K562 (cell line): ENCODE measurements at regions not wholly inside any gene's neighbourhood (a gene's known extent, or its start where the extent isn't known, plus 50 kb on each side); places are given as distances from the start of the nearest gene placed in this dataset.

ENCODE experiments used
- ATAC-seq: fragments of 200-7000 bp; cut with Tn5 transposase; 3 replicates; pipeline ENCODE4 v1.9.1; 2020; ENCODE audit warnings: moderate library complexity
- BruUV-seq: library from RNA; stranded (reverse); fragments of 400-500 nt; replicated peaks from 2 replicates; lab custom pipeline; 2021; lab: Mats Ljungman, UMichigan
- CTCF ChIA-PET: fragments of 300-600 bp; formaldehyde crosslinking; extraction: SDS; loops from one replicate; lab custom pipeline; 2021; ENCODE audit warnings: low intra/inter-chr PET ratio; lab: Yijun Ruan, JAX
- POLR2A ChIA-PET: fragments of 300-600, 350-650 bp; sonication (Branson Sonifier 250); formaldehyde crosslinking; extraction: SDS; loops from one replicate; lab custom pipeline; 2021; ENCODE audit warnings: antibody characterized with exemption, inconsistent platforms; lab: Yijun Ruan, JAX
- DNase-seq, 4 experiments: peaks; one replicate each; pipeline versions ENCODE4 v3.0.0 to v3.0.0-alpha.2; 2011 to 2018; ENCODE audit warnings: low spot score in 3 of 4, mixed read lengths in 3 of 4; ENCODE audit errors: extremely low read depth in 1 of 4
- FAIRE-seq: peaks from 2 replicates; lab custom pipeline; 2011; peaks lifted over from hg19 to GRCh38; lab: Jason Lieb, UNC
- H2AFZ ChIP-seq: 2 replicates; pipeline ENCODE4 v1.6.0; 2011; ENCODE audit warnings: low read depth, low read length, control low read depth, inconsistent platforms
- H3K27ac ChIP-seq: fragments of 200-600 bp; 3 replicates; pipeline ENCODE4 v1.8.0; 2011; ENCODE audit warnings: low read depth, mild to moderate bottlenecking, control low read depth, inconsistent platforms, low read length, moderate library complexity, mixed read lengths; ENCODE audit errors: extremely low read depth
- H3K27me3 ChIP-seq, 2 experiments: fragments of 300-600 bp in 1 of 2; 2 replicates in 1 of 2; 3 replicates in 1 of 2; pipeline versions ENCODE4 v1.6.0 to v1.8.0; 2011; ENCODE audit warnings: inconsistent platforms in 2 of 2, low read length in 2 of 2, mild to moderate bottlenecking in 1 of 2, mixed read lengths in 1 of 2, moderate library complexity in 1 of 2; ENCODE audit not compliant: control insufficient read depth in 2 of 2, insufficient read depth in 2 of 2
- H3K36me3 ChIP-seq: fragments of 300-600 bp; 3 replicates; pipeline ENCODE4 v1.8.0; 2011; ENCODE audit warnings: mild to moderate bottlenecking, low read length, inconsistent platforms; ENCODE audit not compliant: control insufficient read depth, insufficient read depth
- H3K4me1 ChIP-seq, 2 experiments: fragments of 200-600 bp in 1 of 2; replicated peaks in 1 of 2; 2 replicates in 1 of 2; 3 replicates in 1 of 2; pipeline versions ENCODE4 v1.5.1 to v1.8.0; 2011; ENCODE audit warnings: inconsistent platforms in 2 of 2, low read length in 2 of 2, mild to moderate bottlenecking in 1 of 2, mixed read lengths in 1 of 2, moderate library complexity in 1 of 2; ENCODE audit not compliant: control insufficient read depth in 2 of 2, insufficient read depth in 2 of 2
- H3K4me2 ChIP-seq: 2 replicates; pipeline ENCODE4 v1.6.1; 2011; ENCODE audit warnings: low read length, control low read depth, inconsistent platforms, mixed read lengths; ENCODE audit not compliant: insufficient read depth
- H3K4me3 ChIP-seq: fragments of 200-600 bp; sonication (generic), shearing (Covaris generic); 2 replicates; pipeline ENCODE4 v1.5.1; 2016; ENCODE audit warnings: control low read depth, inconsistent platforms
- H3K79me2 ChIP-seq: fragments of 200-600 bp; 3 replicates; pipeline ENCODE4 v1.8.0; 2011; ENCODE audit warnings: low read length, inconsistent platforms; ENCODE audit not compliant: control insufficient read depth, insufficient read depth
- H3K9ac ChIP-seq, 2 experiments: 2 replicates each; pipeline versions ENCODE4 v1.6.0 to v1.6.1; 2011; ENCODE audit warnings: low read depth in 2 of 2, low read length in 2 of 2, control low read depth in 1 of 2, inconsistent platforms in 1 of 2, mild to moderate bottlenecking in 1 of 2, mixed read lengths in 1 of 2; ENCODE audit not compliant: insufficient read depth in 1 of 2
- H3K9me1 ChIP-seq: one replicate; pipeline ENCODE4 v1.6.0; 2011; ENCODE audit warnings: inconsistent platforms, mild to moderate bottlenecking, low read length, moderate library complexity; ENCODE audit not compliant: control insufficient read depth, insufficient read depth
- H3K9me3 ChIP-seq: replicated peaks from 2 replicates; pipeline ENCODE4 v1.5.1; 2011; ENCODE audit warnings: low read depth, low read length, inconsistent platforms; ENCODE audit not compliant: control insufficient read depth, insufficient read depth
- H4K20me1 ChIP-seq: replicated peaks from 2 replicates; pipeline ENCODE4 v1.6.1; 2011; ENCODE audit warnings: low read length, inconsistent platforms, mixed read lengths; ENCODE audit not compliant: control insufficient read depth, insufficient read depth
- CBFB ChIP-seq: sonication (generic); formaldehyde crosslinking; IDR thresholded peaks from 2 replicates; pipeline ENCODE4 v1.4.0; 2020; ENCODE audit warnings: mild to moderate bottlenecking, missing genetic modification reagents
- DNMT1 ChIP-seq: fragments of 450-650 bp; IDR thresholded peaks from 2 replicates; pipeline ENCODE4 v1.6.1; 2016; ENCODE audit warnings: antibody characterized with exemption, mild to moderate bottlenecking
- EP400 ChIP-seq: fragments of 450-650 bp; IDR thresholded peaks from 2 replicates; pipeline ENCODE4 v1.6.1; 2017; ENCODE audit warnings: antibody characterized with exemption, mild to moderate bottlenecking, moderate library complexity
- HEY1 ChIP-seq: fragments of 250-450 bp; sonication (Bioruptor Pico); IDR thresholded peaks from 2 replicates; pipeline ENCODE4 v1.5.0; 2020; ENCODE audit warnings: mild to moderate bottlenecking, moderate library complexity, borderline replicate concordance
- KDM2B ChIP-seq: fragments of 250-450 bp; sonication (Bioruptor Pico); IDR thresholded peaks from 2 replicates; pipeline ENCODE4 v1.8.0; 2021; ENCODE audit warnings: mild to moderate bottlenecking, moderate library complexity
- KLF1 ChIP-seq: fragments of 450-650 bp; IDR thresholded peaks from 2 replicates; pipeline ENCODE4 v1.6.1; 2016; ENCODE audit warnings: missing genetic modification characterization, missing compliant biosample characterization
- MECOM ChIP-seq: fragments of 250-450 bp; sonication (Bioruptor Pico); IDR thresholded peaks from 2 replicates; pipeline ENCODE4 v1.8.0; 2022; ENCODE audit warnings: inconsistent platforms
- NFE2L1 ChIP-seq: fragments of 450-650 bp; IDR thresholded peaks from 2 replicates; pipeline ENCODE4 v1.6.1; 2016; ENCODE audit warnings: missing genetic modification characterization, low read depth, mild to moderate bottlenecking, missing compliant biosample characterization, moderate library complexity, borderline replicate concordance
- NFRKB ChIP-seq: fragments of 450-650 bp; IDR thresholded peaks from 2 replicates; pipeline ENCODE4 v1.6.1; 2016; ENCODE audit warnings: low read depth
- SAP30 ChIP-seq: fragments of 200-600 bp; sonication (generic); IDR thresholded peaks from 2 replicates; pipeline ENCODE4 v1.6.1; 2012; ENCODE audit warnings: borderline replicate concordance, low read depth, mild to moderate bottlenecking, moderate library complexity, low read length, control low read depth, inconsistent platforms; ENCODE audit not compliant: insufficient read depth, poor library complexity, severe bottlenecking
- SIN3A ChIP-seq, 2 experiments: fragments of 150-350 bp in 1 of 2; IDR thresholded peaks; 2 replicates each; pipeline ENCODE4 v1.6.1; 2011 to 2016; ENCODE audit warnings: borderline replicate concordance in 2 of 2, low read depth in 2 of 2, low read length in 2 of 2, mild to moderate bottlenecking in 2 of 2, moderate library complexity in 2 of 2; ENCODE audit not compliant: control insufficient read depth in 1 of 2
- SMAD1 ChIP-seq: fragments of 150-350 bp; IDR thresholded peaks from 2 replicates; pipeline ENCODE4 v1.6.1; 2014; ENCODE audit warnings: low read length, low read depth; ENCODE audit not compliant: partially characterized antibody
- SMC3 ChIP-seq: conservative IDR thresholded peaks from 2 replicates; pipeline ENCODE4 v1.6.1; 2011; ENCODE audit warnings: low read depth, low read length, improper control_type of control experiment; ENCODE audit not compliant: insufficient read depth
- YY1 ChIP-seq, 3 experiments: IDR thresholded peaks; 2 replicates each; pipeline ENCODE4 v1.6.1; 2011; ENCODE audit warnings: low read length in 2 of 3, mild to moderate bottlenecking in 2 of 3, moderate library complexity in 2 of 3, borderline replicate concordance in 1 of 3, control low read depth in 1 of 3, low read depth in 1 of 3; ENCODE audit not compliant: insufficient read depth in 3 of 3, insufficient replicate concordance in 2 of 3, control insufficient read depth in 1 of 3, insufficient read length in 1 of 3; ENCODE audit errors: extremely low read depth in 1 of 3
- ZNF717 ChIP-seq: fragments of 250-450 bp; sonication (Bioruptor Pico); IDR thresholded peaks from 2 replicates; pipeline ENCODE4 v1.5.0; 2021
- WGBS: fragments of 100-300 bp; shearing (Covaris generic); methylation state at CpG from one replicate; pipeline ENCODE4 v1.1.6; 2016; ENCODE audit warnings: low coverage, mixed read lengths; ENCODE audit not compliant: insufficient coverage; ENCODE audit errors: missing lambda C conversion rate; 5-methylcytosine and 5-hydroxymethylcytosine counted together
- in situ Hi-C: fragments of 300-500 bp; cut with MboI; formaldehyde crosslinking; loops from 4 replicates; pipeline ENCODE4 v1.15.0; 2018; ENCODE audit warnings: inconsistent platforms, mixed read lengths
- intact Hi-C: fragments of 100-400 bp; cut with micrococcal nuclease; formaldehyde crosslinking; loops from 2 replicates; pipeline ENCODE4 v1.14.2; 2022
- TF ChIP-seq, protein P1 (sequence below), 3 experiments: fragments of 200-800 bp in 1 of 3; fragments of 250-450 bp in 1 of 3; fragments of 450-650 bp in 1 of 3; sonication (Bioruptor Pico) in 1 of 3; sonication (Bioruptor generic) in 1 of 3; formaldehyde crosslinking in 1 of 3; IDR thresholded peaks; 2 replicates each; pipeline versions ENCODE4 v1.6.1 to v1.8.0; 2016 to 2022; ENCODE audit warnings: mild to moderate bottlenecking in 2 of 3, missing genetic modification characterization in 2 of 3, missing compliant biosample characterization in 1 of 3, moderate library complexity in 1 of 3
- TF ChIP-seq, protein P2 (sequence below): fragments of 250-450 bp; sonication (Bioruptor Pico); IDR thresholded peaks from 2 replicates; pipeline ENCODE4 v1.9.0; 2021; ENCODE audit warnings: mild to moderate bottlenecking, inconsistent platforms

DNA sequence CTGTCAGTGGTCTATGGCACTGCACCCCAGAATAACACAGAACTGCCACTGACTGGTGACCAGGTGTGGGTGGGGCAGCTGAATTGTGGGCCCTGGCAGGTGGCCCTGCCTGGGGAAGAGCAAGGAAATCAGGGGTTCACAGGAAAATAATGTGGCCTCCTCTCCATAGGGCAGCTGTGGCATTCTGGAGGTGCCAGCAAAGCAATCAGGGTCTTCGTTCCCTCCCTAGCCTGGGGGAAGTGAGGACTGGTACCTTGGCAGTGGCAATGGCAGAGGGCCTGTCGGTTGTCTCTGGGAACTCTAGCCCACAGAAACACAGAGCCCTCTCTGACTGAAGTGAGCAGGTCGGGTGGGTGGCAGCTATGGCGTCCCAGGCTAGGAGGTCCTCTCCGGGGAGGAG is 223.0 kb downstream of the GRIA2 start:
- no peak overlapping the region for H3K4me2 ChIP-seq
- CTCF ChIA-PET: no interaction called here
- H4K20me1 ChIP-seq: no peaks in the 10 kb centered on the region
- H3K36me3 ChIP-seq: no peaks in the 10 kb centered on the region
- 0% methylated on average over 5 of the region's 5 CpGs for WGBS
- TF ChIP-seq SAP30: no peak
- TF ChIP-seq, protein P1, sequence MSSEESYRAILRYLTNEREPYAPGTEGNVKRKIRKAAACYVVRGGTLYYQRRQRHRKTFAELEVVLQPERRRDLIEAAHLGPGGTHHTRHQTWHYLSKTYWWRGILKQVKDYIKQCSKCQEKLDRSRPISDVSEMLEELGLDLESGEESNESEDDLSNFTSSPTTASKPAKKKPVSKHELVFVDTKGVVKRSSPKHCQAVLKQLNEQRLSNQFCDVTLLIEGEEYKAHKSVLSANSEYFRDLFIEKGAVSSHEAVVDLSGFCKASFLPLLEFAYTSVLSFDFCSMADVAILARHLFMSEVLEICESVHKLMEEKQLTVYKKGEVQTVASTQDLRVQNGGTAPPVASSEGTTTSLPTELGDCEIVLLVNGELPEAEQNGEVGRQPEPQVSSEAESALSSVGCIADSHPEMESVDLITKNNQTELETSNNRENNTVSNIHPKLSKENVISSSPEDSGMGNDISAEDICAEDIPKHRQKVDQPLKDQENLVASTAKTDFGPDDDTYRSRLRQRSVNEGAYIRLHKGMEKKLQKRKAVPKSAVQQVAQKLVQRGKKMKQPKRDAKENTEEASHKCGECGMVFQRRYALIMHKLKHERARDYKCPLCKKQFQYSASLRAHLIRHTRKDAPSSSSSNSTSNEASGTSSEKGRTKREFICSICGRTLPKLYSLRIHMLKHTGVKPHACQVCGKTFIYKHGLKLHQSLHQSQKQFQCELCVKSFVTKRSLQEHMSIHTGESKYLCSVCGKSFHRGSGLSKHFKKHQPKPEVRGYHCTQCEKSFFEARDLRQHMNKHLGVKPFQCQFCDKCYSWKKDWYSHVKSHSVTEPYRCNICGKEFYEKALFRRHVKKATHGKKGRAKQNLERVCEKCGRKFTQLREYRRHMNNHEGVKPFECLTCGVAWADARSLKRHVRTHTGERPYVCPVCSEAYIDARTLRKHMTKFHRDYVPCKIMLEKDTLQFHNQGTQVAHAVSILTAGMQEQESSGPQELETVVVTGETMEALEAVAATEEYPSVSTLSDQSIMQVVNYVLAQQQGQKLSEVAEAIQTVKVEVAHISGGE (CRISPR knock-in tag; IDR thresholded peaks at IDR 0.05): no peak
- TF ChIP-seq ZNF717 (CRISPR knock-in tag): no peak
- TF ChIP-seq CBFB: no peak
- TF ChIP-seq YY1 (IDR thresholded peaks at IDR 0.05; ENCODE audit: borderline replicate concordance in 1 of 3, control insufficient read depth in 1 of 3, extremely low read depth in 1 of 3, insufficient read depth in 3 of 3, insufficient read length in 1 of 3, insufficient replicate concordance in 2 of 3, low read depth in 1 of 3, low read length in 2 of 3): no peak
- TF ChIP-seq SMC3: no peak
- TF ChIP-seq, protein P2, sequence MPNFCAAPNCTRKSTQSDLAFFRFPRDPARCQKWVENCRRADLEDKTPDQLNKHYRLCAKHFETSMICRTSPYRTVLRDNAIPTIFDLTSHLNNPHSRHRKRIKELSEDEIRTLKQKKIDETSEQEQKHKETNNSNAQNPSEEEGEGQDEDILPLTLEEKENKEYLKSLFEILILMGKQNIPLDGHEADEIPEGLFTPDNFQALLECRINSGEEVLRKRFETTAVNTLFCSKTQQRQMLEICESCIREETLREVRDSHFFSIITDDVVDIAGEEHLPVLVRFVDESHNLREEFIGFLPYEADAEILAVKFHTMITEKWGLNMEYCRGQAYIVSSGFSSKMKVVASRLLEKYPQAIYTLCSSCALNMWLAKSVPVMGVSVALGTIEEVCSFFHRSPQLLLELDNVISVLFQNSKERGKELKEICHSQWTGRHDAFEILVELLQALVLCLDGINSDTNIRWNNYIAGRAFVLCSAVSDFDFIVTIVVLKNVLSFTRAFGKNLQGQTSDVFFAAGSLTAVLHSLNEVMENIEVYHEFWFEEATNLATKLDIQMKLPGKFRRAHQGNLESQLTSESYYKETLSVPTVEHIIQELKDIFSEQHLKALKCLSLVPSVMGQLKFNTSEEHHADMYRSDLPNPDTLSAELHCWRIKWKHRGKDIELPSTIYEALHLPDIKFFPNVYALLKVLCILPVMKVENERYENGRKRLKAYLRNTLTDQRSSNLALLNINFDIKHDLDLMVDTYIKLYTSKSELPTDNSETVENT (CRISPR knock-in tag): no peak
- TF ChIP-seq EP400: no peak
- TF ChIP-seq DNMT1: no peak
- TF ChIP-seq HEY1: no peak
- no peak for TF ChIP-seq MECOM
- no peak for TF ChIP-seq NFE2L1 (tag)
- no peak for TF ChIP-seq KLF1 (tag)
- TF ChIP-seq NFRKB: no peak
- TF ChIP-seq SMAD1: no peak
- TF ChIP-seq SIN3A (IDR thresholded peaks at IDR 0.05; ENCODE audit: borderline replicate concordance in 2 of 2, control insufficient read depth in 1 of 2, low read depth in 2 of 2, low read length in 2 of 2): no peak
- TF ChIP-seq KDM2B: no peak
- TF ChIP-seq, all 486 proteins: peak for 0
- ATAC-seq (no peak), DNase-seq (no peak), FAIRE-seq (no peak)
- Histone ChIP-seq H3K4me3 (no peak overlapping the region), H3K27me3 (no peaks in the 10 kb centered on the region), H3K9me1 (no peaks in the 10 kb centered on the region), H3K9me3 (no peaks in the 10 kb centered on the region), H3K9ac (no peak overlapping the region), H3K4me1 (no peaks in the 10 kb centered on the region), H3K27ac (no peak overlapping the region), H3K79me2 (no peaks in the 10 kb centered on the region), H2AFZ (no peak overlapping the region)
- in situ Hi-C loops: no loop called here
- intact Hi-C loops: no loop called here
- POLR2A ChIA-PET: no interaction called here
- BruUV-seq: no TSS peak
